HEK293T (cell line): ENCODE measurements at regions not wholly inside any gene's neighbourhood (a gene's known extent, or its start where the extent isn't known, plus 50 kb on each side); places are given as distances from the start of the nearest gene placed in this dataset.

Experiments
- CTCF ChIA-PET: fragments of 350-600 bp; formaldehyde crosslinking; extraction: SDS; loops from one replicate; lab custom pipeline; 2021; ENCODE audit warnings: antibody characterized with exemption, inconsistent platforms; lab: Yijun Ruan, JAX
- POLR2A ChIA-PET: fragments of 350-600 bp; formaldehyde crosslinking; extraction: SDS; loops from one replicate; lab custom pipeline; 2020; ENCODE audit warnings: antibody characterized with exemption, inconsistent platforms; lab: Yijun Ruan, JAX
- DNase-seq: peaks from one replicate; pipeline ENCODE4 v3.0.0; 2012; ENCODE audit warnings: mixed read lengths; ENCODE audit errors: extremely low spot score
- ARNT ChIP-seq: fragments of 450-650 bp; IDR thresholded peaks from 2 replicates; pipeline ENCODE4 v1.6.1; 2017; ENCODE audit warnings: mild to moderate bottlenecking
- BHLHE40 ChIP-seq: fragments of 450-650 bp; IDR thresholded peaks from 2 replicates; pipeline ENCODE4 v1.6.1; 2016; ENCODE audit warnings: mild to moderate bottlenecking, moderate library complexity, borderline replicate concordance
- CTBP1 ChIP-seq: fragments of 450-650 bp; IDR thresholded peaks from 2 replicates; pipeline ENCODE4 v1.6.1; 2016; ENCODE audit warnings: borderline replicate concordance
- ELF4 ChIP-seq: fragments of 450-650 bp; IDR thresholded peaks from 2 replicates; pipeline ENCODE4 v1.6.1; 2017; ENCODE audit warnings: antibody characterized with exemption
- FOXA1 ChIP-seq: fragments of 450-650 bp; IDR thresholded peaks from 2 replicates; pipeline ENCODE4 v1.6.1; 2016; ENCODE audit warnings: mild to moderate bottlenecking
- FOXK2 ChIP-seq: fragments of 450-650 bp; IDR thresholded peaks from 2 replicates; pipeline ENCODE4 v1.6.1; 2016; ENCODE audit warnings: mild to moderate bottlenecking
- FOXM1 ChIP-seq: fragments of 450-650 bp; IDR thresholded peaks from 2 replicates; pipeline ENCODE4 v1.6.1; 2017; ENCODE audit warnings: mild to moderate bottlenecking, borderline replicate concordance
- HDGF ChIP-seq: fragments of 450-650 bp; IDR thresholded peaks from 2 replicates; pipeline ENCODE4 v1.6.1; 2017; ENCODE audit warnings: antibody characterized with exemption, borderline replicate concordance
- L3MBTL2 ChIP-seq: fragments of 450-650 bp; conservative IDR thresholded peaks from 2 replicates; pipeline ENCODE4 v1.6.1; 2016; ENCODE audit warnings: mild to moderate bottlenecking
- LEF1 ChIP-seq: fragments of 450-650 bp; IDR thresholded peaks from 2 replicates; pipeline ENCODE4 v1.6.1; 2017; ENCODE audit warnings: mild to moderate bottlenecking, borderline replicate concordance
- NFRKB ChIP-seq: fragments of 450-650 bp; IDR thresholded peaks from 2 replicates; pipeline ENCODE4 v1.6.1; 2016; ENCODE audit warnings: mild to moderate bottlenecking, moderate library complexity
- PKNOX1 ChIP-seq: fragments of 450-650 bp; IDR thresholded peaks from 2 replicates; pipeline ENCODE4 v1.6.1; 2016
- SP1 ChIP-seq: fragments of 450-650 bp; IDR thresholded peaks from 2 replicates; pipeline ENCODE4 v1.6.1; 2017
- SUZ12 ChIP-seq: fragments of 450-650 bp; IDR thresholded peaks from 2 replicates; pipeline ENCODE4 v1.6.1; 2016; ENCODE audit warnings: mild to moderate bottlenecking
- TARDBP ChIP-seq: fragments of 450-650 bp; IDR thresholded peaks from 2 replicates; pipeline ENCODE4 v1.6.1; 2016
- ZNF384 ChIP-seq: fragments of 450-650 bp; IDR thresholded peaks from 2 replicates; pipeline ENCODE4 v1.6.1; 2016

GRCh38 chr10:43753397-43754061, 104.8 kb upstream of the ZNF32 start:
- POLR2A ChIA-PET, result no interaction called here
- CTCF ChIA-PET, result no interaction called here
- no peak for DNase-seq
- TF ChIP-seq FOXM1 (no peak), BHLHE40 (no peak), SUZ12 (no peak), SP1 (no peak), FOXK2 (no peak)

- ChIA-PET POLR2A (no interaction called here), CTCF (no interaction called here)
- TF ChIP-seq FOXM1 (no peak), CTBP1 (no peak), FOXK2 (no peak), SUZ12 (no peak), NFRKB (no peak), SP1 (no peak), ELF4 (no peak), LEF1 (no peak), TARDBP (no peak), L3MBTL2 (no peak), PKNOX1 (no peak), BHLHE40 (no peak)
- DNase-seq, result no peak
These were observed 104.0 kb upstream of the ZNF32 start for GRCh38 chr10:43752682-43753081.

GRCh38 chr10:43751646-43752045, 103.0 kb upstream of the ZNF32 start:
- ChIA-PET CTCF (no interaction called here), POLR2A (no interaction called here)
- no peak for TF ChIP-seq BHLHE40
- TF ChIP-seq SP1, result no peak
- no peak for TF ChIP-seq FOXA1
- no peak for TF ChIP-seq FOXM1
- TF ChIP-seq PKNOX1, result no peak
- TF ChIP-seq ELF4, result no peak
- TF ChIP-seq TARDBP, result no peak
- no peak for TF ChIP-seq LEF1
- no peak for TF ChIP-seq HDGF
- no peak for TF ChIP-seq CTBP1
- TF ChIP-seq L3MBTL2, result no peak
- no peak for TF ChIP-seq NFRKB
- no peak for TF ChIP-seq SUZ12
- no peak for TF ChIP-seq ARNT
- TF ChIP-seq FOXK2, result no peak
- TF ChIP-seq ZNF384, result no peak
- DNase-seq, result no peak

DNA sequence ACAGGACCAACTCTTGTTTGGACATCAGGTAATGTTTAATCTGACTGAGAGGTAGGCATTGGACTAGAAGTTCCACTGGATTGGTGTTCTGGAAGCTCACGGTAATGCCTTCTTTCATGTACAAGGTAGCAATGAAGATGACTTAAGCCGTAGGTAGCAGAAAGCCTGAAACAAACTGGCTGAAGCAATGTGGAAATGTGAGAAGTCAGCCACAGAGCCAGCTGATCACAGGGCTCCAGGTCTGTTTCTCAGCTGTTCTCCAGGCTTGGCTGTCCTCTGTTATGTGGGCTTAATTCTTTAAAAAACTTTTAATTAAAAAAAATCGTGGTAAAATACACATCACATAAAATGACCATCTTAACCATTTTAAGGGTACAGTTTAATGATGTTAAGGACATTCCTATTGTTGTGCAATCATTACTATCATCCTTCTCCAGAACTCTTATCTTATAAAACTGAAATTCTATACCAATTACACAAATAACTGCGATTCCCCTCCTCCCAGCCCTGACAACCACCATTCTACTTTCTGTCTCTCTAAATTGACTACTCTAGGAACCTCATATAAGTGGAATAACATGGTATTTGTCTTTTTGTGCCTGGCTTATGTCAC, 101.4 kb upstream of the ZNF32 start:
- ChIA-PET CTCF (no interaction called here), POLR2A (no interaction called here)
- no peak for DNase-seq
- TF ChIP-seq HDGF (no peak), ZNF384 (no peak), ELF4 (no peak), FOXA1 (no peak), BHLHE40 (no peak), ARNT (no peak), NFRKB (no peak), FOXM1 (no peak), PKNOX1 (no peak), TARDBP (no peak), LEF1 (no peak), FOXK2 (no peak), CTBP1 (no peak), L3MBTL2 (no peak), SP1 (no peak), SUZ12 (no peak)

DNA sequence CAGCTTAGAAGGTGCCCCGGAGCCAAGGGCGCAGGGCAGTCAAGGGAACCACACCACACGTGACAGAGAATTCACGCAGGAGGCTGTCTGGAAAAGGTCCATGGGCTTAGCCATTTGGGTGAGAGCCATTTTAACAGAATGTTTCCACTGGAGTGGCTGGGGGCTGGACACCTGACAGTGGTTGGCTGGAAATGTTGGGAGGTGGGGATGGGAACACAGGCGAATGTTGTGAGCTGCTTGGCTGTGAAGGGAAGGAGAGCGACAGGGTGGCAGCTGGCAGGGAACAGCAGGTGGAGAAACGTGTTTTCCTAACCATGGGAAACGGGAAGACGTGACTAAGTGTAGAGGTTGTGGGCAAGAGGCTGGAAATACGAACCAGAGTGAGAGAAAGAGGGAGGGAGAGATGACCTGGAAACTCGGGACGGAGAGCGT, 100.5 kb upstream of the ZNF32 start:
- TF ChIP-seq ZNF384 (no peak), SP1 (no peak), FOXM1 (no peak), CTBP1 (no peak), BHLHE40 (no peak), ARNT (no peak), FOXA1 (no peak), L3MBTL2 (no peak), HDGF (no peak), TARDBP (no peak), LEF1 (no peak), ELF4 (no peak), SUZ12 (no peak), PKNOX1 (no peak), FOXK2 (no peak), NFRKB (no peak)
- CTCF ChIA-PET, result no interaction called here
- POLR2A ChIA-PET, result no interaction called here
- DNase-seq, result no peak
